ENCODE measurements at regions not wholly inside any gene's neighbourhood (a gene's known extent, or its start where the extent isn't known, plus 50 kb on each side); places are given as distances from the start of the nearest gene placed in this dataset.

DNA sequence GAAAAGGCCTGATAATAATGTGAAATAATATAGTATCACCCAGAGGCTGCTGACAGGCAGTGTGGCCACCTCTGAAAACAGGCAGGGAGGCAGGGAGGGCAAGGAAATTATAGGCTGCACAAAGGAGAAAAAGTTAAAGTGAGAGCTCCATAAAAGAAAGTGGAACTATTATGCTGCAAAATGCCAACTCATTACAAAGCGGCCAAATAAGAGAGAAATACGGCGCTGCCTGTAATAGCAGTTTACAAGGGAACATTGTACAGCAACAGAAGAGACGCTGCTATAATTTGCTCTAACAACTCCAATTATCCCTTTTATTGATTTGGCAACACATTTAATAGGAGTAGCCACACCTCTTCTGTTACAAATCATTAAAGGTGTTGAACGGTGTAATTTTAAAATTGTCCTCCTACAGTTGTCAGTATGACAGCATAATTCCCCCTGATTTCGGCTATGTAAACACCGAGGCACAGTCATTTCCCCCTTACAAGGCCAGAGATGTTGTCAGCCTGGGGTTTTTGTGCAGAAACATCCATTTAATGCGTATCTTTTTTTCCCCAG, 120.3 kb downstream of the MRM1 start:
- peaks cover 18% of the 10 kb centered on the region for H3K27me3 ChIP-seq (ENCODE audit: control insufficient read depth, insufficient read depth, low read length)
- H3K36me3 ChIP-seq (ENCODE audit: control insufficient read depth, insufficient read depth, low read length): no peaks in the 10 kb centered on the region
- H3K9me3 ChIP-seq (ENCODE audit: control insufficient read depth, low read length): no peaks in the 10 kb centered on the region
- H3K4me3 ChIP-seq (ENCODE audit: low read length): no peak overlapping the region
- H3K4me1 ChIP-seq (ENCODE audit: control insufficient read depth, insufficient read depth, low read length): peaks cover 7% of the 10 kb centered on the region
- no peak overlapping the region for H3K9ac ChIP-seq (ENCODE audit: low read length)

DNA sequence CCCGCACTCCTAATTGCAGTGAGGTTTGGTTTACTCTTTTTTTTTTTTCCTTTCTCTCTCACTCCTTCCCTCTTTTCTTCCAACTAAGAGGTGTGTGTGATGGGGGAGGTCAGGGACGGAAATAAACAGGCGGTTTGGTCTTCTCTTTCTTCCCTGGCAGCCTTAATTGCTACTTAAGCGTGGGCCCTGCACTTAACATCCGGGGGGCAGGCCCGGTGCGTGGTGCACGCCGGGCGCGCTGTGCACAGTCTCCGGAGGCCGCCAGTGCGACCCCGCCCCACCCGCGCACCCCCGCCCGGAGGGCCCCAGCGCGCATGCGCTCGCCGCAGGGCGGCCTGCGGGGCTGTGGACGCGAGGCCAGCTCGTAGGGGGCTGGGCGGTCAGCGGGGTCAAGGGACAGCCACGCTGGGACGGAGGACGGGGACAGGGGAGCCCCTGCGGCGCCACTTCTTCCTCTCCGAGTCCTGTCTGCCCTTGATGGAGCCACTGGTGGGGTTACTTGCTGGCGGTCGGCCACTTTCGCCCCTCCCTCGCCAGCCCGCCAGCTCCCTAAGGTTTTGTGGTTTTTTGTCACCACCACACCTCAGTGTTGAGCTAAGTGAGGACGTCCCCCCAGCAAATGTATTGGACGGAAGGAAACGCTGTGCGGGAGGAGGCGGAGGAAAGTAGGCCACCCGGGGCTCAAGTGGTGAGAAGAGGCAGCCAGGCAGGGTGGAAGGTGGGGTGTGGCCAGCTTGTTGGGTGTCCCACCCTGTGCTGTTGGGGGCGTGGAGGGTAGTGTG, 120.9 kb downstream of the MRM1 start:
- H3K27me3 ChIP-seq (ENCODE audit: control insufficient read depth, insufficient read depth, low read length): peaks cover 24% of the 10 kb centered on the region
- no peaks in the 10 kb centered on the region for H3K9me3 ChIP-seq (ENCODE audit: control insufficient read depth, low read length)
- H3K9ac ChIP-seq (ENCODE audit: low read length): peak overlapping the region; percentile 64
- no peaks in the 10 kb centered on the region for H3K36me3 ChIP-seq (ENCODE audit: control insufficient read depth, insufficient read depth, low read length)
- H3K4me1 ChIP-seq (ENCODE audit: control insufficient read depth, insufficient read depth, low read length): peaks cover 7% of the 10 kb centered on the region
- H3K4me3 ChIP-seq (ENCODE audit: low read length): no peak overlapping the region

DNA sequence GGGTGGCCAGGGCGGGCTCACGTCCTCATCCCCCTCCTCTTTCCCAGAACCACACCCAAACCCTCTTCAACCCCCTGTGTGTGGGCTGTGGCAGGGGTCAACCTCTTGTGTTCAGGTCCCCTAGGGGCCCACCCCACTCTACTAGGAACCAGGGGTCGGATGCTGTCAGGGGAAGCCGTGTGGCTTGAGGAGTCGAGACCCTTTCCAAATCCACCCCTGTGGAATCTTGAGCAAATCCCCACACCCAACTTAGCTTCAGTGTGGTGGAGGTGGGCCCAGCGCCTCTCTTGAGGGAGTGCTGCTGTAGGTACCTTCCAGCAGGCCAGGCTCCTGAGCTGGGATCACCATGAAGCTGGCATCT, 121.5 kb downstream of the MRM1 start:
- Histone ChIP-seq H3K9me3 (ENCODE audit: control insufficient read depth, low read length) (no peaks in the 10 kb centered on the region), H3K4me1 (ENCODE audit: control insufficient read depth, insufficient read depth, low read length) (peaks cover 7% of the 10 kb centered on the region), H3K27me3 (ENCODE audit: control insufficient read depth, insufficient read depth, low read length) (peaks cover 25% of the 10 kb centered on the region), H3K4me3 (ENCODE audit: low read length) (no peak overlapping the region), H3K9ac (ENCODE audit: low read length) (no peak overlapping the region), H3K36me3 (ENCODE audit: control insufficient read depth, insufficient read depth, low read length) (no peaks in the 10 kb centered on the region)

DNA sequence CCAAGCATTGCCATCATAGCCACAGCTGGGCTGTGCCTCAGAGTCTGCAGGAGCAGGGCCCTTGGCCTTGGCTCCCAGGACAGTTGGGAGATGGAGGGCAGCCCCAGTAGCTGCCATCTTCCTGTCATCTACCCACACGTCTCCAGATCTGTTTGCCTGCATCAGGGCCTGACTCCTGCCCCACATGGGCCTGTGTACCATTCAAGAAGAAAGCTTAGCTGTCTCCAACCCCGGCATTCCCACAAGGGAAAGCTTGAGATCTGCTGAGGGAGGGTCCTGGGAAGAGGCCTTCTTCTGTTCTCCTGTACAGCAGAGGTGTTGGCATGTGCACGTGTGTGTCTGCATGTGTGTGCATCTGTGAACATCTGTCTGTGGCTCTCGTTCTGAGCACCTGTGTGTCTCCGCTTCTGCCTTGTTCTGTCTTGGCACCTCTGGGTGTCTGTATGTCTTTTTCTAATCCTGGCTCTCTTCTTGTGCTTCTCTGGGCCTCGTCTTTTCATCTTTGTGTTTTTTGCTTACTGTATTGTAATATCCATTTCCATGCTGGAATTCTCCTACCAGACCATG, 122.2 kb downstream of the MRM1 start:
- Histone ChIP-seq H3K4me3 (ENCODE audit: low read length) (no peak overlapping the region), H3K36me3 (ENCODE audit: control insufficient read depth, insufficient read depth, low read length) (no peaks in the 10 kb centered on the region), H3K27me3 (ENCODE audit: control insufficient read depth, insufficient read depth, low read length) (peaks cover 30% of the 10 kb centered on the region), H3K9me3 (ENCODE audit: control insufficient read depth, low read length) (no peaks in the 10 kb centered on the region), H3K4me1 (ENCODE audit: control insufficient read depth, insufficient read depth, low read length) (peaks cover 7% of the 10 kb centered on the region), H3K9ac (ENCODE audit: low read length) (no peak overlapping the region)

DNA sequence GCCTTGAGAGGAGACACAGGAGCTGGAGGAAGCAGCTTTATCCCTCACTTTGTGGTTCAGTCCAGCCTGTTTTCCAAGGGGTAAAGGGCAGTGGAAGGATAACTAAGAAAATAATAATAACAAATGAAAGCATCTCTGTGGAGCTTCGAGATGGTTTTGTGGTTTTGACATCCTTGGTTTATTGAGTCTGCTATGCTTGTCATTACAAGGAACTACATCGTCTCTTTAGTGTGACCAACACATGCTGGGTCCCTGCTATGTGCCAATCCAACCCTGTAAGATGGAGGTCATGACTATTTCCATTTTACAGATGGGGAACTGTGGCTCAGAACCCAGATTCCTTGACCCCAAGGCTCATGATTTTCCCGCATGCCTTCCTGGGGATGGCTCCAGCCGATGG, 124.8 kb downstream of the MRM1 start:
- Histone ChIP-seq H3K36me3 (ENCODE audit: control insufficient read depth, insufficient read depth, low read length) (no peaks in the 10 kb centered on the region), H3K27me3 (ENCODE audit: control insufficient read depth, insufficient read depth, low read length) (peaks cover 55% of the 10 kb centered on the region), H3K4me3 (ENCODE audit: low read length) (no peak overlapping the region), H3K9me3 (ENCODE audit: control insufficient read depth, low read length) (no peaks in the 10 kb centered on the region), H3K9ac (ENCODE audit: low read length) (no peak overlapping the region), H3K4me1 (ENCODE audit: control insufficient read depth, insufficient read depth, low read length) (peaks cover 7% of the 10 kb centered on the region)

DNA sequence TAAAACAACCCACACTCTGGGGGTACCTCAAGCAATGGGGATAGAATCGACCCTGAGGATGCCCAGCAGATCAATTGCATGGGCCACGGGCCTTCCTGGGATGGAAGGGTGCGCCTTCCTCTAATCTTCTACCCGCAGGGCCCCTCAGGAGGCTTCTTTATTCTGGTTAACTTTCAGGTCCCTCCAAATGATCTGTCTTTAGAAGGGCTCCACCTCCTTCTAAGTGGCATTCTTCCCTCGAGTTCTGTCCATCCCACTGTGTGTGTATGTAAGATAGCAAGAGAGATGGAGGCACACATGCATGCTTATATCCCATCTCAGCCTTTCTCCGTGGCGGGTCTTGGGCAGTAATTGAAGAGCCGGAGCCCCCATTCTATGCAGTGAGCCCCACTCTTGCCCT, 125.7 kb downstream of the MRM1 start:
- Histone ChIP-seq H3K36me3 (ENCODE audit: control insufficient read depth, insufficient read depth, low read length) (no peaks in the 10 kb centered on the region), H3K4me1 (ENCODE audit: control insufficient read depth, insufficient read depth, low read length) (peaks cover 7% of the 10 kb centered on the region), H3K9me3 (ENCODE audit: control insufficient read depth, low read length) (no peaks in the 10 kb centered on the region), H3K4me3 (ENCODE audit: low read length) (no peak overlapping the region), H3K27me3 (ENCODE audit: control insufficient read depth, insufficient read depth, low read length) (peaks cover 60% of the 10 kb centered on the region), H3K9ac (ENCODE audit: low read length) (no peak overlapping the region)

DNA sequence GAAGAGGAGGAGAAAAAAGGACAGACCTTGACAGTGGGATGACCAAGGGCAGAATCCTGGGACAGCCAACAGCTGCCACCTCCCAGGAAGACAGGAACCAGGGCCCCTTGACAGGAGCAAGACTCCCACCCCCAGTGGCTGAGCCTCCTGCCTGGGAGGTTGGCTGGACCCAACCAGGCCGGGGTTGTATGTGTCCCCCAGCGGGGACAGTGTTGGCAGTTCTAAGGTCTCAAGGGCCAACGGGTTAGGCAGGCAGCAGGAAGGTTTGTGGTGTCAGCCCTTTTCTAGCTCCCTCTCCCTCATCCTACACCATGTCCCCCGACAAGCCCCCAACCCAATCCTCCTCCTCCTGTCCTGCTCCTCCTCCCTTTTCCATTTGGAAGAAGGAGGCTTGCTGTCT, 126.2 kb downstream of the MRM1 start:
- Histone ChIP-seq H3K9me3 (ENCODE audit: control insufficient read depth, low read length) (no peaks in the 10 kb centered on the region), H3K4me3 (ENCODE audit: low read length) (no peak overlapping the region), H3K9ac (ENCODE audit: low read length) (no peak overlapping the region), H3K27me3 (ENCODE audit: control insufficient read depth, insufficient read depth, low read length) (peaks cover 58% of the 10 kb centered on the region), H3K4me1 (ENCODE audit: control insufficient read depth, insufficient read depth, low read length) (peaks cover 3% of the 10 kb centered on the region), H3K36me3 (ENCODE audit: control insufficient read depth, insufficient read depth, low read length) (no peaks in the 10 kb centered on the region)

DNA sequence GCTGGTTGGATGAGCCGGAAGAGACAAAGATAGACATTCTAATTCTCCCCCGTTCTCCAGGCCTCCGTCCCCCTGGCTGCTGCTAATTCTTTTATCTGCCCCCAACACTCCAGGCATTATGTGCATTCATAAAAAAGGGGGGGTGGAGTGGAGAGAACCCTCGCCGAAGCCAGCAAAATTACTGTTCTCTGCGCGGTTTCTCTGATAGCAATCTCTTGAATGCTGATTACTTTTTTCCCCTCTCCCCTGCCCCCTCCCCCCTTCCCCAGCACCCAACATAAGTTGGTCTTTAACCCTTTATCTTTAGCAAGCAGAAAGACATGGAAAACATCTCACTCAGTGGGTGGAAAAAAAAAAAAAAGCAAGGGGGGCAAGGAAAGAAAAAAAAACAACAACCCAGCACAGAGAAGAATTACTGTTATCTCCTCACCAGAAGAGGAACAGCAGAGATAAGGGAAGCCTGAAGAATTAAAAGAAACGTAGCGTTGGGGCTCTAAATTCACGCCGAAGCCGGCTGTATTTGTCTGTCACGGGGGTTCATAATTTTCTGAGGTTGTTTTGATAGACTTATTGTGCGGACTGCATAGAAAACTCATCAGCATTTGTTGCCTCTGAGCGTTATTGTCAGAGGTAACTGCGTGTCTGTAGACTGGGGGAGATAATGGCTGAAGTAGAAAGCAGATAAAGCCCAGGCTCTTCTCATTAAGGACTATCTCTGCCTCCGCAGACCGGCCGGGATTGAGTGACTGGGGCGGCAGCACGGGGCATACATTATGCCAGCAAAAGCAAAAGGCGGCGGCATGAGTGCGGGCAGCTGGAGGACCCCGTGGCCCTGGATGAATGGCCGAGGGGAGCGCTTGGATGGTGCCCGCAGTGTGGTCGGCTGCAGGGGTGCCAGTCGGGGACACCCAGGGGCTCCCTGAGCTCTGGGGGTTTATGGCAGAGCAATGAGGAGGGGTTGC, 126.9 kb downstream of the MRM1 start:
- Histone ChIP-seq H3K36me3 (ENCODE audit: control insufficient read depth, insufficient read depth, low read length) (no peaks in the 10 kb centered on the region), H3K4me1 (ENCODE audit: control insufficient read depth, insufficient read depth, low read length) (no peaks in the 10 kb centered on the region), H3K9ac (ENCODE audit: low read length) (no peak overlapping the region), H3K27me3 (ENCODE audit: control insufficient read depth, insufficient read depth, low read length) (peaks cover 52% of the 10 kb centered on the region), H3K9me3 (ENCODE audit: control insufficient read depth, low read length) (no peaks in the 10 kb centered on the region), H3K4me3 (ENCODE audit: low read length) (no peak overlapping the region)

DNA sequence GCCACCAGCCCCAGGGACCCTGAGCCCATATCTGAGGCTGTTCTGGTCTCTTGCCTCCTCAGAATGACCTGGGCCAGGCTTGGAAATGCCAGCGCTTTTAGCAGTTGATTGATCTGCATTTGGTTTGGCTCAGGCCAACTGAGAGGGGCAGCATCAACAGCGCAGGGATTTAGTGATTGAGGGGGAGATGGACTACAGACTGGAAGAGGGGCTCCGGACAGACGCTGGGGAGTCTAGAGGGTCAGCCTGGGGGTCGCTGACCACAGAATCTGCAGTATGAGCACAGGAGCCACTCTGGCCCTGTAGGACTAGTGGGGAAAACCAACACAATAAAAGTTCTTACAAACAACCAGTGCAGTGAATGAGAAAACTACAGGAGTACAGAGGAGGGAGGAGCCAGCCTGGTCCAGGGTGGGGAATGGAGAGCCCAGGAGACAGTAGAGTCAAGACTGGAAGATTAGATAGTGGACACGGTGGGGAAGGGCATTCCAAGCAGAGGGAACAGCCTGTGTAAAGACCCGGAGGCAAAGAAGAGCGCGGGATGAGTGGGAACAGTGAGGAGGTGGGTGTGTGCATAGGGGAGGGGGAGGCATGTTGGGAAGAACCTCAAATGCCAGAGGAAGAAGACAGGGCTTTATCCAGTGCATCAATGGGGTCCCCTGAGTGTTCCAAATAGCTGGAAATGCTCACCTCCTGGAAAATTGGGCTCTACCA, 128.9 kb downstream of the MRM1 start:
- no peaks in the 10 kb centered on the region for H3K4me1 ChIP-seq (ENCODE audit: control insufficient read depth, insufficient read depth, low read length)
- H3K27me3 ChIP-seq (ENCODE audit: control insufficient read depth, insufficient read depth, low read length): peaks cover 50% of the 10 kb centered on the region
- no peak overlapping the region for H3K9ac ChIP-seq (ENCODE audit: low read length)
- H3K36me3 ChIP-seq (ENCODE audit: control insufficient read depth, insufficient read depth, low read length): no peaks in the 10 kb centered on the region
- H3K9me3 ChIP-seq (ENCODE audit: control insufficient read depth, low read length): no peaks in the 10 kb centered on the region
- no peak overlapping the region for H3K4me3 ChIP-seq (ENCODE audit: low read length)

DNA sequence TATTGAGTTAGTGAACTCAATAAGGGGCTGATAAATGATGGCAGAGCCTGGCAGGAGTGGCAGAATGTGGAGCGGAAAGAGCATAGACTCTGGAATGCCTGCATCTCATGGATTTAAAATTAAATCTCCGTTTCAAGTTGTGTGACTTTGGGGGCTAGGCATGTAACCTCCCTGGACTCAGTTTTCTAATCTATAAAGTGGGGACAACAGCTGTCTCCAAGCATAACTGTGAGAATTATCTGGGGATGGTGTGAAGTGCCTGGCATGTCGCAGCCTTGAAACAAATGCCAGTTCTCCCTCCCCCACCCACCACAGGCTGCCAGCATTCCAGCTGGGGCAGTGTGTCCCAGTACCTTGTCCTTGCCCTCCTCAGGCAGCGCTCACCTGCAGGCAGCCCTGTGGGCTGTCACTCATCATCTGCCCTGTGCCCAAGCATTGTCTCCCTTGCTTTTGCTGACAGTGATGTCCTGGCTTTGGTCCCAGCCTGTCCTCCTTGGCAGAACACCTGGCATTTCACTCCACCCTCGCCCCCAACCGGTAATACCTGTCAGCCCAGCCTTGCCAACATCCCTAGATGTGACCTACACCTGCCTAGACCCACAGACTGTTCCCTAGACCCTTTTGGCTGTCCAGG, 129.6 kb downstream of the MRM1 start:
- H3K4me1 ChIP-seq (ENCODE audit: control insufficient read depth, insufficient read depth, low read length): no peaks in the 10 kb centered on the region
- no peak overlapping the region for H3K4me3 ChIP-seq (ENCODE audit: low read length)
- no peaks in the 10 kb centered on the region for H3K9me3 ChIP-seq (ENCODE audit: control insufficient read depth, low read length)
- H3K27me3 ChIP-seq (ENCODE audit: control insufficient read depth, insufficient read depth, low read length): peaks cover 50% of the 10 kb centered on the region
- H3K9ac ChIP-seq (ENCODE audit: low read length): no peak overlapping the region
- no peaks in the 10 kb centered on the region for H3K36me3 ChIP-seq (ENCODE audit: control insufficient read depth, insufficient read depth, low read length)

DNA sequence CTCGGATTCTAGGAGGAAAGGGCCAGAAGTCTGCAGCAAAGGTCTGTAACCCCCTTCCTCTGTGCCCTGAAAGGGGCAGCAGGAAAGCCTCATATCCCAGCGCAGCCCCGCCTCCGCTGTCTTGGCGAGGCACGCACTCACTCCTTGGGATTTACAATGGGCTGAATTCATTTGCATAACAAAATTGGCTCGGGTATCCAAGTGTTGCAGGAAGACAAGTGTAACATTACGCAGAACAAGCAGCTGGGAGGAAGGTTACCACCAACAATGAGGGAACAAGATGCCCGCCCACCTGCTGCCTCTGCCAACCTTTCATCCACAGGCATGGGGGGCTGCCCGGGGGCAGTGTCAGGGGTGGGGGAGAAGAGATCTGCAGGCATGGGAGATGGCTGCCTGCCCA, 130.4 kb downstream of the MRM1 start:
- H3K36me3 ChIP-seq (ENCODE audit: control insufficient read depth, insufficient read depth, low read length): no peaks in the 10 kb centered on the region
- no peak overlapping the region for H3K9ac ChIP-seq (ENCODE audit: low read length)
- no peaks in the 10 kb centered on the region for H3K9me3 ChIP-seq (ENCODE audit: control insufficient read depth, low read length)
- H3K27me3 ChIP-seq (ENCODE audit: control insufficient read depth, insufficient read depth, low read length): peaks cover 46% of the 10 kb centered on the region
- no peaks in the 10 kb centered on the region for H3K4me1 ChIP-seq (ENCODE audit: control insufficient read depth, insufficient read depth, low read length)
- no peak overlapping the region for H3K4me3 ChIP-seq (ENCODE audit: low read length)

Measured in mucosa of stomach (tissue), 1 donor.